MCF 10A (cell line): ENCODE measurements at regions not wholly inside any gene's neighbourhood (a gene's known extent, or its start where the extent isn't known, plus 50 kb on each side); places are given as distances from the start of the nearest gene placed in this dataset.
"Not testable (repeated sequence)": the region's sequence is repeated elsewhere in the genome, so short reads cannot be mapped to it uniquely, and the experiment has no call there.

Experiments
- BruUV-seq: library from RNA; stranded (reverse); fragments of 400-500 nt; replicated peaks from 2 replicates; lab custom pipeline; 2021; lab: Mats Ljungman, UMichigan
- CTCF ChIA-PET: fragments of 300-600 bp; sonication (Branson Sonifier 250); formaldehyde crosslinking; extraction: SDS; loops from one replicate; lab custom pipeline; 2021; ENCODE audit warnings: antibody characterized with exemption, inconsistent platforms; lab: Yijun Ruan, JAX
- POLR2A ChIA-PET: fragments of 300-600, 350-650 bp; sonication (Branson Sonifier 250); formaldehyde crosslinking; extraction: SDS; loops from one replicate; lab custom pipeline; 2020; ENCODE audit warnings: antibody characterized with exemption, inconsistent platforms; lab: Yijun Ruan, JAX
- DNase-seq: peaks from one replicate; pipeline ENCODE4 v3.0.0-alpha.2; 2018; ENCODE audit not compliant: unreplicated experiment
- H3K27ac Mint-ChIP-seq: one replicate; pipeline ENCODE4 v1.8.0; 2022; ENCODE audit warnings: mild to moderate bottlenecking, low read depth, mixed read lengths; ENCODE audit not compliant: unreplicated experiment
- H3K27me3 Mint-ChIP-seq: one replicate; pipeline ENCODE4 v1.8.0; 2022; ENCODE audit warnings: mixed read lengths; ENCODE audit not compliant: insufficient read depth, unreplicated experiment
- H3K36me3 Mint-ChIP-seq: one replicate; pipeline ENCODE4 v1.8.0; 2022; ENCODE audit warnings: mild to moderate bottlenecking, moderate library complexity, mixed read lengths; ENCODE audit not compliant: insufficient read depth, unreplicated experiment
- H3K4me1 Mint-ChIP-seq: one replicate; pipeline ENCODE4 v1.8.0; 2022; ENCODE audit warnings: mixed read lengths; ENCODE audit not compliant: insufficient read depth, unreplicated experiment
- H3K4me3 Mint-ChIP-seq: one replicate; pipeline ENCODE4 v1.8.0; 2022; ENCODE audit warnings: mild to moderate bottlenecking, moderate library complexity, mixed read lengths; ENCODE audit not compliant: unreplicated experiment
- H3K9me3 Mint-ChIP-seq: one replicate; pipeline ENCODE4 v1.8.0; 2022; ENCODE audit warnings: mixed read lengths; ENCODE audit not compliant: unreplicated experiment
- intact Hi-C: fragments of 100-400 bp; cut with micrococcal nuclease; formaldehyde crosslinking; loops from 2 replicates; pipeline ENCODE4 v1.14.1; 2022
- TF ChIP-seq, protein P1 (sequence below): fragments of 200-600 bp; IDR thresholded peaks from one replicate; pipeline ENCODE4 v1.8.0; 2022; ENCODE audit warnings: antibody characterized with exemption, mild to moderate bottlenecking; ENCODE audit not compliant: unreplicated experiment

- POLR2A ChIA-PET: no interaction called here
- Mint-ChIP-seq H3K27ac (no peak overlapping the region), H3K9me3 (no peaks in the 10 kb centered on the region), H3K27me3 (no peaks in the 10 kb centered on the region), H3K36me3 (peaks cover under 1% of the 10 kb centered on the region), H3K4me3 (no peak overlapping the region), H3K4me1 (no peaks in the 10 kb centered on the region)
- TF ChIP-seq, protein P1, sequence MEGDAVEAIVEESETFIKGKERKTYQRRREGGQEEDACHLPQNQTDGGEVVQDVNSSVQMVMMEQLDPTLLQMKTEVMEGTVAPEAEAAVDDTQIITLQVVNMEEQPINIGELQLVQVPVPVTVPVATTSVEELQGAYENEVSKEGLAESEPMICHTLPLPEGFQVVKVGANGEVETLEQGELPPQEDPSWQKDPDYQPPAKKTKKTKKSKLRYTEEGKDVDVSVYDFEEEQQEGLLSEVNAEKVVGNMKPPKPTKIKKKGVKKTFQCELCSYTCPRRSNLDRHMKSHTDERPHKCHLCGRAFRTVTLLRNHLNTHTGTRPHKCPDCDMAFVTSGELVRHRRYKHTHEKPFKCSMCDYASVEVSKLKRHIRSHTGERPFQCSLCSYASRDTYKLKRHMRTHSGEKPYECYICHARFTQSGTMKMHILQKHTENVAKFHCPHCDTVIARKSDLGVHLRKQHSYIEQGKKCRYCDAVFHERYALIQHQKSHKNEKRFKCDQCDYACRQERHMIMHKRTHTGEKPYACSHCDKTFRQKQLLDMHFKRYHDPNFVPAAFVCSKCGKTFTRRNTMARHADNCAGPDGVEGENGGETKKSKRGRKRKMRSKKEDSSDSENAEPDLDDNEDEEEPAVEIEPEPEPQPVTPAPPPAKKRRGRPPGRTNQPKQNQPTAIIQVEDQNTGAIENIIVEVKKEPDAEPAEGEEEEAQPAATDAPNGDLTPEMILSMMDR: no peak
- BruUV-seq: no TSS peak
- DNase-seq: no peak
- CTCF ChIA-PET: interaction anchor here (1.0 kb wide), 1 partner anchor 28 kb away, joined by 3 read pairs; no protein-coding TSS in a partner anchor
- intact Hi-C loops: no loop called here
Observed at GRCh38 chr9:111271047-111271446, 59.0 kb downstream of the OR2K2 start.

DNA sequence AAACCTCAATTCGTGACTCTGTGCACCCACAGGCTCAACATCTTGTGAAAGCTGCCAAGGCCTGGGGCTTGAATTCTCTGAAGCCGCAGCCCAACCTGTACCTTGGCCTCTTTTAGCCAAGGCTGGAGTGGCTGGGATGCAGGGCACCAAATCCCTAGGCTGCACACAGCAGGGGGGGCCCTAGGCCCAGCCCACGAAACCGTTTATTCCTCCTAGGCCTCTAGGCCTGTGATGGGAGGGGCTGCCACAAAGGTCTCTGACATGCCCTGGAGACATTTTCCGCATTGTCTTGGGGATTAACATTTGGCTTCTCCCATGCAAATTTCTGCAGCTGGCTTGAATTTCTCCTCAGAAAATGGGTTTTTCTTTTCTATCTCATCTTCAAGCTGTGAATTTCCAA lies 64.0 kb downstream of the OR2K2 start:
- H3K4me3 Mint-ChIP-seq, intact Hi-C loops: not testable (repeated sequence)

GRCh38 chr9:111263116-111263515 lies 66.9 kb downstream of the OR2K2 start:
- H3K4me1 Mint-ChIP-seq: no peaks in the 10 kb centered on the region
- no TSS peak for BruUV-seq

More for the DNA sequence above, 64.0 kb downstream of the OR2K2 start:
- H3K27ac Mint-ChIP-seq, H3K27me3 Mint-ChIP-seq, H3K9me3 Mint-ChIP-seq, BruUV-seq, H3K36me3 Mint-ChIP-seq, POLR2A ChIA-PET, H3K4me1 Mint-ChIP-seq, DNase-seq: not testable (repeated sequence)
- CTCF ChIA-PET: interaction anchor here (0.5 kb wide), 1 partner anchor 562 kb away, joined by 3 read pairs; no protein-coding TSS in a partner anchor

DNA sequence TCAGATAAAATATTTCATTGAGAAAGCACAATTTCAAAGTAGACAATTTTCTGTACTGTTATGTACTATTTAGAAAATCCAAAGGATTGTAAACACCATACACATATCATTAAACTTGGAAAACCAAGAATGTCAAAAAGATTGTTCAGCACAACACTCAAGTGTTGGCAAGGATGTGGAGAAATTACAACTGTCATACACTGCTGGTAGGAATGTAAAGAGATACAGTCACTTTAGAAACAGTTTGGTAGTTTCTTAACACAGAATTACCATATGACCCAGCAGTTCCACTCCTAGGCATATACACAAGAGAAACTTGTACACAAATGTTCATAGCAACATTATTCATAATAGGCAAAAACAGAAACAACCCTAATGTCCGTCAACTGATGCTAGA lies 71.2 kb downstream of the OR2K2 start:
- ChIA-PET CTCF (no interaction called here), POLR2A (interaction anchor here (0.6 kb wide), 1 partner anchor 275 kb away, joined by 3 read pairs; no protein-coding TSS in a partner anchor)
- DNase-seq: no peak
- no peak overlapping the region for H3K27ac Mint-ChIP-seq
- H3K27me3 Mint-ChIP-seq: no peaks in the 10 kb centered on the region
- no peaks in the 10 kb centered on the region for H3K36me3 Mint-ChIP-seq
- no peak overlapping the region for H3K4me3 Mint-ChIP-seq
- TF ChIP-seq, protein P1: no peak
- intact Hi-C loops: no loop called here
- BruUV-seq: no TSS peak
- no peaks in the 10 kb centered on the region for H3K9me3 Mint-ChIP-seq
- H3K4me1 Mint-ChIP-seq: no peaks in the 10 kb centered on the region

More at GRCh38 chr9:111263116-111263515, 66.9 kb downstream of the OR2K2 start:
- H3K4me3 Mint-ChIP-seq: no peak overlapping the region
- no peak overlapping the region for H3K27ac Mint-ChIP-seq
- no peak for DNase-seq
- H3K36me3 Mint-ChIP-seq: peaks cover 6% of the 10 kb centered on the region
- H3K9me3 Mint-ChIP-seq: no peaks in the 10 kb centered on the region
- TF ChIP-seq, protein P1: no peak
- intact Hi-C loops: no loop called here
- ChIA-PET CTCF (no interaction called here), POLR2A (interaction anchor here (1.2 kb wide), 1 partner anchor 12 kb away, joined by 3 read pairs; no protein-coding TSS in a partner anchor)
- H3K27me3 Mint-ChIP-seq: no peaks in the 10 kb centered on the region
